ENCODE measurements at regions not wholly inside any gene's neighbourhood (a gene's known extent, or its start where the extent isn't known, plus 50 kb on each side); places are given as distances from the start of the nearest gene placed in this dataset.

GRCh38 chr13:80823472-80823871 is 482.5 kb upstream of the SPRY2 start:
- no peak overlapping the region for H3K9ac ChIP-seq (ENCODE audit: low read depth in 1 of 2, low read length in 2 of 2)
- peaks cover 0 to 7% (median 2%) of the 10 kb centered on the region in 4 donors for H3K4me1 ChIP-seq (ENCODE audit: control insufficient read depth in 4 of 4, insufficient read depth in 4 of 4, low read length in 3 of 4)
- no peak for DNase-seq (ENCODE audit: low spot score)
- H3K4me3 ChIP-seq (ENCODE audit: low read depth in 1 of 3, low read length in 3 of 3) = no peak overlapping the region
- TF ChIP-seq RAD21 (IDR thresholded peaks at IDR 0.05) = no peak
- no peak for TF ChIP-seq EGR1 (IDR thresholded peaks at IDR 0.05; ENCODE audit: low read depth in 2 of 2)
- H3K9me3 ChIP-seq (ENCODE audit: control insufficient read depth in 4 of 4, low read length in 3 of 4) = peaks cover 0 to 6% (median 0%) of the 10 kb centered on the region in 4 donors
- H3K36me3 ChIP-seq (ENCODE audit: control insufficient read depth in 4 of 4, insufficient read depth in 3 of 4, low read depth in 1 of 4, low read length in 3 of 4) = no peaks in the 10 kb centered on the region
- no peaks in the 10 kb centered on the region for H3K27me3 ChIP-seq (ENCODE audit: control insufficient read depth in 4 of 4, insufficient read depth in 4 of 4, low read length in 3 of 4)
- no peak overlapping the region for H3K27ac ChIP-seq (ENCODE audit: low read depth in 1 of 2, low read length in 2 of 2)
- WGBS = 79% methylated on average over 1 of the region's 1 CpG

- H3K27ac ChIP-seq (ENCODE audit: low read depth in 1 of 2, low read length in 2 of 2) = no peak overlapping the region
- peaks cover 0 to 7% (median 2%) of the 10 kb centered on the region in 4 donors for H3K4me1 ChIP-seq (ENCODE audit: control insufficient read depth in 4 of 4, insufficient read depth in 4 of 4, low read length in 3 of 4)
- TF ChIP-seq FOXA1 (IDR thresholded peaks at IDR 0.05) (no peak), FOXA2 (IDR thresholded peaks at IDR 0.05) (no peak), HNF4A (conservative IDR thresholded peaks at IDR 0.05) (no peak), YY1 (IDR thresholded peaks at IDR 0.05) (no peak), HNF4G (IDR thresholded peaks at IDR 0.05) (no peak), RXRA (IDR thresholded peaks at IDR 0.05) (no peak), JUND (IDR thresholded peaks at IDR 0.05) (no peak), CTCF (IDR thresholded peaks at IDR 0.05; ENCODE audit: low read depth, low read length, missing input control) (no peak), RAD21 (IDR thresholded peaks at IDR 0.05) (no peak), MAX (IDR thresholded peaks at IDR 0.05) (no peak), SP1 (IDR thresholded peaks at IDR 0.05) (no peak), EGR1 (IDR thresholded peaks at IDR 0.05; ENCODE audit: low read depth in 2 of 2) (no peak), TAF1 (conservative IDR thresholded peaks at IDR 0.05) (no peak), REST (IDR thresholded peaks at IDR 0.05) (no peak), ZBTB33 (IDR thresholded peaks at IDR 0.05) (no peak), NR2F2 (IDR thresholded peaks at IDR 0.05) (no peak), ATF3 (IDR thresholded peaks at IDR 0.05) (no peak)
- no peaks in the 10 kb centered on the region for H3K36me3 ChIP-seq (ENCODE audit: control insufficient read depth in 4 of 4, insufficient read depth in 3 of 4, low read depth in 1 of 4, low read length in 3 of 4)
- H3K9ac ChIP-seq (ENCODE audit: low read depth in 1 of 2, low read length in 2 of 2) = no peak overlapping the region
- H3K9me3 ChIP-seq (ENCODE audit: control insufficient read depth in 4 of 4, low read length in 3 of 4) = peaks cover 0 to 5% (median 0%) of the 10 kb centered on the region in 4 donors
- no peak for DNase-seq (ENCODE audit: low spot score)
- H3K4me3 ChIP-seq (ENCODE audit: low read depth in 1 of 3, low read length in 3 of 3) = no peak overlapping the region
- no peaks in the 10 kb centered on the region for H3K27me3 ChIP-seq (ENCODE audit: control insufficient read depth in 4 of 4, insufficient read depth in 4 of 4, low read length in 3 of 4)
These were observed 480.5 kb upstream of the SPRY2 start for GRCh38 chr13:80821466-80821865.
